ENCODE measurements at regions not wholly inside any gene's neighbourhood (a gene's known extent, or its start where the extent isn't known, plus 50 kb on each side); places are given as distances from the start of the nearest gene placed in this dataset.

- H3K79me2 ChIP-seq (ENCODE audit: control insufficient read depth, insufficient read depth, low read length), result no peaks in the 10 kb centered on the region
- H3K27me3 ChIP-seq (ENCODE audit: control insufficient read depth in 2 of 2, insufficient read depth in 2 of 2, low read length in 2 of 2), result no peaks in the 10 kb centered on the region
- no peaks in the 10 kb centered on the region for H3K9me1 ChIP-seq (replicated peaks; ENCODE audit: control insufficient read depth, extremely low read depth, insufficient read depth, low read length)
- CTCF ChIA-PET, result interaction anchor here (1.0 to 1.5 kb wide), 4 partner anchors 31 to 1497 kb away, joined by 3 read pairs; no protein-coding TSS in a partner anchor
- dilution Hi-C loops (cut with MboI; ENCODE audit: extremely low pct_ligation_motif_present, low sequenced_read_pairs), result no loop called here
- intact Hi-C loops (cut with micrococcal nuclease), result loop anchor here (2.0 kb wide), 2 partner anchors 25 to 339 kb away; no protein-coding TSS in a partner anchor
- H3K27ac ChIP-seq (ENCODE audit: insufficient read depth, low read depth, low read length), result peak overlapping the region; percentile 25
- no TSS peak for BruUV-seq (replicated peaks)
- H4K20me1 ChIP-seq (replicated peaks; ENCODE audit: control insufficient read depth, extremely low read depth, insufficient read depth, low read length), result no peaks in the 10 kb centered on the region
- no peaks in the 10 kb centered on the region for H3K9me3 ChIP-seq (replicated peaks; ENCODE audit: control insufficient read depth, insufficient read depth, low read length)
- peak; percentile 77 for FAIRE-seq
- peak; percentile 60 for DNase-seq (ENCODE audit: low read depth, low spot score)
- no peak overlapping the region for H3K9ac ChIP-seq (replicated peaks; ENCODE audit: extremely low read depth, insufficient read depth, low read length)
- H3K4me1 ChIP-seq (ENCODE audit: control insufficient read depth, extremely low read depth, insufficient read depth, low read length), result peaks cover 23% of the 10 kb centered on the region
- H3K4me2 ChIP-seq (ENCODE audit: insufficient read depth, low read length), result no peak overlapping the region
- TF ChIP-seq POLR2AphosphoS5 (IDR thresholded peaks at IDR 0.05; ENCODE audit: insufficient read depth, low read depth, low read length) (peak; percentile 71), JUN (IDR thresholded peaks at IDR 0.05; ENCODE audit: borderline replicate concordance, insufficient read depth, insufficient read length, low read depth) (no peak), GATA2 (IDR thresholded peaks at IDR 0.05; ENCODE audit: insufficient read depth, insufficient read length, low read depth, low read length) (peak; percentile 24)
- no peaks in the 10 kb centered on the region for H3K36me3 ChIP-seq (ENCODE audit: control insufficient read depth in 2 of 2, extremely low read depth in 1 of 2, insufficient read depth in 2 of 2, low read length in 2 of 2)
- no peak overlapping the region for H2AFZ ChIP-seq (ENCODE audit: low read depth, low read length)
- no peak overlapping the region for H3K4me3 ChIP-seq (replicated peaks in 1 of 3; ENCODE audit: insufficient read depth in 1 of 3, low read depth in 1 of 3, low read length in 3 of 3)
- POLR2A ChIA-PET, result no interaction called here
Measured at GRCh38 chr2:149741646-149742045, 154.1 kb upstream of the MMADHC start.

GRCh38 chr2:149740490-149740889 lies 152.9 kb upstream of the MMADHC start:
- dilution Hi-C loops (cut with MboI; ENCODE audit: extremely low pct_ligation_motif_present, low sequenced_read_pairs), result no loop called here
- H3K4me2 ChIP-seq (ENCODE audit: insufficient read depth, low read length), result no peak overlapping the region
- H3K4me3 ChIP-seq (replicated peaks in 1 of 3; ENCODE audit: insufficient read depth in 1 of 3, low read depth in 1 of 3, low read length in 3 of 3), result no peak overlapping the region
- ChIA-PET POLR2A (no interaction called here), CTCF (interaction anchor here (1.0 to 1.5 kb wide), 3 partner anchors 38 to 143 kb away, joined by 3 read pairs; no protein-coding TSS in a partner anchor)
- H3K36me3 ChIP-seq (ENCODE audit: control insufficient read depth in 2 of 2, extremely low read depth in 1 of 2, insufficient read depth in 2 of 2, low read length in 2 of 2), result no peaks in the 10 kb centered on the region
- intact Hi-C loops (cut with micrococcal nuclease), result loop anchor here (2.0 kb wide), 2 partner anchors 26 to 340 kb away; no protein-coding TSS in a partner anchor
- FAIRE-seq (no peak), DNase-seq (ENCODE audit: low read depth, low spot score) (peak; percentile 42)
- no peak overlapping the region for H3K9ac ChIP-seq (replicated peaks; ENCODE audit: extremely low read depth, insufficient read depth, low read length)
- no peak overlapping the region for H3K27ac ChIP-seq (ENCODE audit: insufficient read depth, low read depth, low read length)
- H3K9me3 ChIP-seq (replicated peaks; ENCODE audit: control insufficient read depth, insufficient read depth, low read length), result no peaks in the 10 kb centered on the region
- no peaks in the 10 kb centered on the region for H3K27me3 ChIP-seq (ENCODE audit: control insufficient read depth in 2 of 2, insufficient read depth in 2 of 2, low read length in 2 of 2)
- TF ChIP-seq EZH2 (IDR thresholded peaks at IDR 0.05; ENCODE audit: borderline replicate concordance, low read depth, low read length, severe bottlenecking), result no peak
- TF ChIP-seq POLR2AphosphoS5 (IDR thresholded peaks at IDR 0.05; ENCODE audit: insufficient read depth, low read depth, low read length), result no peak
- TF ChIP-seq MYC (IDR thresholded peaks at IDR 0.05; ENCODE audit: low read depth, low read length), result no peak
- H4K20me1 ChIP-seq (replicated peaks; ENCODE audit: control insufficient read depth, extremely low read depth, insufficient read depth, low read length), result no peaks in the 10 kb centered on the region
- H3K4me1 ChIP-seq (ENCODE audit: control insufficient read depth, extremely low read depth, insufficient read depth, low read length), result peaks cover 25% of the 10 kb centered on the region
- BruUV-seq (replicated peaks), result no TSS peak
- no peak overlapping the region for H2AFZ ChIP-seq (ENCODE audit: low read depth, low read length)
- no peaks in the 10 kb centered on the region for H3K9me1 ChIP-seq (replicated peaks; ENCODE audit: control insufficient read depth, extremely low read depth, insufficient read depth, low read length)
- no peaks in the 10 kb centered on the region for H3K79me2 ChIP-seq (ENCODE audit: control insufficient read depth, insufficient read depth, low read length)
